NT2/D1 (cell line): ENCODE measurements at regions not wholly inside any gene's neighbourhood (a gene's known extent, or its start where the extent isn't known, plus 50 kb on each side); places are given as distances from the start of the nearest gene placed in this dataset.

Source experiments
- YY1 ChIP-seq: IDR thresholded peaks from 2 replicates; pipeline ENCODE4 v1.6.1; 2011; ENCODE audit not compliant: insufficient read length, insufficient read depth
- ZNF274 ChIP-seq: IDR thresholded peaks from 2 replicates; pipeline ENCODE4 v1.6.1; 2011; ENCODE audit warnings: mild to moderate bottlenecking, low read depth, low read length

DNA sequence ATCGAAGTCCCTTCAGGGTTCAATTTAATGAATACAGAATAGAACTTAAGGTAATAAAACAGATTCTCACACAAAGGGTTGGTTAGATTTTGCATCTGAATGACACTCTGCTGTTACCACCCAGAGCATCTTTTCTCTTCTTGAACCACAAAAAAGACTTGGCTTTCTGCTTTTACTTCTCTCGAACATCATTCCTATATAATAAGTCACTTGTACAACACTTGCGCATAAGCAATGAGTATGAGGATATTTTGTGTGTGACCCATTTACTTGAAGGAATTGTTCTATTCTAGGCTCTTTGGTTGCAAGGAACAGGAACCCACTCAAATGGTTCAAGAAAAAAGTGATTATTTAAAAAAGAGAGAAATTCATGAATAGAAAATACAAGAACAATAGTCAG is 126.2 kb downstream of the NUP35 start:
- TF ChIP-seq ZNF274: no peak
- TF ChIP-seq YY1: no peak
